ENCODE measurements at regions not wholly inside any gene's neighbourhood (a gene's known extent, or its start where the extent isn't known, plus 50 kb on each side); places are given as distances from the start of the nearest gene placed in this dataset.

DNA sequence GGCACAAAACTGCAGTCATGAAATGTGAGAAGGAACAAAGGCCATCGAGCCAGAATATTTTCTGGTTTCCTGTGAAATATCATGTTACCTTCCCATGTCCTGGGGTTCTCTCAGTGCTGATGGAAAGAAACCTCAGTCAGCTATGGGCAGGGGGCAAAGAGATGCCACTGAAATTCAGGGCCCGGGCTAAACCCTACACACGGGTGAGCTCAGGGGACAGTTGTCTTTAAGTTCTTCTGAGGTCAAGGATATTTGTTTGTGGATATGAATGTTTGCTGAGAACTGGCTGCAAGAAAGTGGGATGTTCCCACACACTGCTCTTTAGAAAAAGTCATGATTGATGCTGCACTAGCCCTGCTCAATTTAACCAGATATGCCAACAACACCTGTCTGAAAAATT lies 187.2 kb downstream of the MEX3B start:
- Histone ChIP-seq H3K36me3 (no peaks in the 10 kb centered on the region), H3K27me3 (no peaks in the 10 kb centered on the region), H3K27ac (no peak overlapping the region), H3K4me3 (no peak overlapping the region), H3K9me3 (no peaks in the 10 kb centered on the region), H3K4me1 (no peaks in the 10 kb centered on the region)
- 66 to 90% (median 78%) methylated on average over 3 of the region's 3 CpGs for WGBS, 4 donors
- no peak for DNase-seq
- intact Hi-C loops (cut with DNase I): no loop called here
- TF ChIP-seq POLR2A (IDR thresholded peaks at IDR 0.05): no peak
- TF ChIP-seq, protein P1, sequence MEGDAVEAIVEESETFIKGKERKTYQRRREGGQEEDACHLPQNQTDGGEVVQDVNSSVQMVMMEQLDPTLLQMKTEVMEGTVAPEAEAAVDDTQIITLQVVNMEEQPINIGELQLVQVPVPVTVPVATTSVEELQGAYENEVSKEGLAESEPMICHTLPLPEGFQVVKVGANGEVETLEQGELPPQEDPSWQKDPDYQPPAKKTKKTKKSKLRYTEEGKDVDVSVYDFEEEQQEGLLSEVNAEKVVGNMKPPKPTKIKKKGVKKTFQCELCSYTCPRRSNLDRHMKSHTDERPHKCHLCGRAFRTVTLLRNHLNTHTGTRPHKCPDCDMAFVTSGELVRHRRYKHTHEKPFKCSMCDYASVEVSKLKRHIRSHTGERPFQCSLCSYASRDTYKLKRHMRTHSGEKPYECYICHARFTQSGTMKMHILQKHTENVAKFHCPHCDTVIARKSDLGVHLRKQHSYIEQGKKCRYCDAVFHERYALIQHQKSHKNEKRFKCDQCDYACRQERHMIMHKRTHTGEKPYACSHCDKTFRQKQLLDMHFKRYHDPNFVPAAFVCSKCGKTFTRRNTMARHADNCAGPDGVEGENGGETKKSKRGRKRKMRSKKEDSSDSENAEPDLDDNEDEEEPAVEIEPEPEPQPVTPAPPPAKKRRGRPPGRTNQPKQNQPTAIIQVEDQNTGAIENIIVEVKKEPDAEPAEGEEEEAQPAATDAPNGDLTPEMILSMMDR (IDR thresholded peaks at IDR 0.05): no peak
- ATAC-seq: no peak

DNA sequence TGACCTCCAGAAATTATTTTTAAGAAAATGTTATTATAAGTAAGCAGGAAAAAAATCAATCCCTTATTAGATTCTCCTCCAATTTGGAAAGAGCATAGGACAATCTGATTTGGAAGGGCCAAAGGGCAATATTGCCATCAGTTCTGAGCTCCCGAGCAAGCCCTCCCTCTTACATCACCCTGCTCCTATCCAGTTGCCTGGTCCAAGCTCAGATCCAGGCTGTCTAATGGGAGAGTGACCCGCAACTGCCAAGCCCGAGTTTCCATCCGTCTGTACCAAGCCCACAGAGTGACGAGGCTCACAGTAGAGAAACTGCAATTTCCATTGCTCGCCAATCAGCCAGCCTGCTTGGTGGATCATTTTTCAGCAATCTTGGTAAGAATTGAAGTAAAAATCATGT lies 187.7 kb downstream of the MEX3B start:
- DNase-seq (no peak), ATAC-seq (no peak)
- intact Hi-C loops (cut with DNase I): no loop called here
- no peak overlapping the region for H3K4me3 ChIP-seq
- no peaks in the 10 kb centered on the region for H3K27me3 ChIP-seq
- no peaks in the 10 kb centered on the region for H3K36me3 ChIP-seq
- no peak overlapping the region for H3K27ac ChIP-seq
- H3K4me1 ChIP-seq: no peaks in the 10 kb centered on the region
- TF ChIP-seq, protein P1 (IDR thresholded peaks at IDR 0.05): no peak
- no peak for TF ChIP-seq POLR2A (IDR thresholded peaks at IDR 0.05)
- no peaks in the 10 kb centered on the region for H3K9me3 ChIP-seq
- WGBS, 4 donors: 93 to 98% (median 95%) methylated on average over 6 of the region's 6 CpGs

DNA sequence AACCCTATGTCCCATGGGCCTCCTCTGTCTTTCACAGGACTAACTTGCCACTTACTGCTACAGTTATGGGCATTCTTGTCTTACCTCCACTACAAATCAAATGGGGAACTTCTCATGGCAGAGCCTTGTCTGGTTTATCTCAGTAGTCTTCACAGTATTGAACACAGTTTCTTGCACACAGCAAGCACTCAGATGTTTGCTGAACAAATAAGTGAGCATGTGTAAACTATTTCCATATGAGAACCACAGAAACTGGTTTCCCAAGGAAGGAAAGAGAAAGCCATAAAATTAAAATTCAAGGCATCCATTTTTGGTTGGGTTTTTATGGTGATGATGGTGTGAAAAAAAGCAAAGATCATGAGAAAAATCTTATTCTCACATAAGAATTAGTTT lies 189.2 kb downstream of the MEX3B start:
- H3K9me3 ChIP-seq: no peaks in the 10 kb centered on the region
- TF ChIP-seq POLR2A (IDR thresholded peaks at IDR 0.05): no peak
- TF ChIP-seq, protein P1 (IDR thresholded peaks at IDR 0.05): no peak
- H3K27ac ChIP-seq: no peak overlapping the region
- H3K27me3 ChIP-seq: no peaks in the 10 kb centered on the region
- H3K4me1 ChIP-seq: peaks cover 0 to 2% (median 0%) of the 10 kb centered on the region in 12 donors
- H3K4me3 ChIP-seq: no peak overlapping the region
- intact Hi-C loops (cut with DNase I): no loop called here
- DNase-seq (no peak), ATAC-seq (no peak)
- H3K36me3 ChIP-seq: no peaks in the 10 kb centered on the region

DNA sequence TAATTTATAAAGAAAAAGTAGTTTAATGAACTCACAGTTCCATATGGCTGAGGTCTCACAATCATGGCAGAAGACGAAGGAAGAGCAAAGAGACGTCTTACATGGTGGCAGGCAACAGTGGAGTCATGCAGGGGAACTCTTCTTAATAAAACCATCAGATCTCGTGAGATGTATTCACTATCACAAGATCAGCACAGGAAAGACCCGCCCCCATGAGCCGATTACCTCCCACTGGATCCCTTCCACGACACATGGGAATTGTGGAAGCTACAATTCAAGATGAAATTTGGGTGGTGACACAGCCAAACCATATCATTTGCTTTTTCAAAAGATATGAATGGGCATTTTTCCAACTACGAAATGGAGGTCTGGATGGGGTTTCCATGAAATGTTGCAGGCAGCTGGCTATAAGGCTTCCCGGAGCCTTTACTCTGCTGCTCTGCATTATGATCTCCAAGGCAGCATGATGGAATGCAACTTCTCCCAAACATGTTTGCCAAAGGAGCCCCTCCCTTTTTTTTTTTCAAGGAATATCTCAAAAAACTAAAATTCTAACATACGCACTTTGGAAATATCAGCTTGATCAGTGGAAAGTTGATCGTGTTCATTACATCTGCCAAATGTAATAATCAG lies 189.7 kb downstream of the MEX3B start:
- Histone ChIP-seq H3K9me3 (no peaks in the 10 kb centered on the region), H3K27me3 (no peaks in the 10 kb centered on the region), H3K4me1 (peaks cover 0 to 2% (median 0%) of the 10 kb centered on the region in 12 donors), H3K27ac (no peak overlapping the region), H3K36me3 (no peaks in the 10 kb centered on the region), H3K4me3 (no peak overlapping the region)
- no peak for DNase-seq
- 74 to 81% (median 78%) methylated on average over 10 of the region's 10 CpGs for WGBS, 4 donors
- no peak for ATAC-seq
- TF ChIP-seq POLR2A (IDR thresholded peaks at IDR 0.05): no peak
- TF ChIP-seq, protein P1 (IDR thresholded peaks at IDR 0.05): no peak
- intact Hi-C loops (cut with DNase I): no loop called here
